MM.1S (cell line): ENCODE measurements at regions not wholly inside any gene's neighbourhood (a gene's known extent, or its start where the extent isn't known, plus 50 kb on each side); places are given as distances from the start of the nearest gene placed in this dataset.

Experiments used
- DNase-seq: peaks from one replicate; pipeline ENCODE4 v3.0.0-alpha.2; 2015
- H2AFZ ChIP-seq: fragments of 300-600 bp; sonication (generic); 2 replicates; pipeline ENCODE4 v1.6.0; 2016; ENCODE audit warnings: antibody characterized with exemption, low read length
- H3F3A ChIP-seq: fragments of 300-600 bp; sonication (generic); 2 replicates; pipeline ENCODE4 v1.6.1; 2016; ENCODE audit warnings: mild to moderate bottlenecking, antibody characterized with exemption, low read length, moderate library complexity, mixed read lengths; ENCODE audit not compliant: insufficient read depth
- H3K27ac ChIP-seq: fragments of 300-600 bp; sonication (generic); 2 replicates; pipeline ENCODE4 v1.5.1; 2016; ENCODE audit warnings: mild to moderate bottlenecking, low read length
- H3K27me3 ChIP-seq: fragments of 300-600 bp; sonication (generic); replicated peaks from 2 replicates; pipeline ENCODE4 v1.6.0; 2016; ENCODE audit warnings: low read length; ENCODE audit not compliant: insufficient read depth
- H3K36me3 ChIP-seq: fragments of 300-600 bp; sonication (generic); replicated peaks from 2 replicates; pipeline ENCODE4 v1.6.1; 2016; ENCODE audit warnings: mild to moderate bottlenecking, low read length, mixed read lengths; ENCODE audit not compliant: insufficient read depth
- H3K4me1 ChIP-seq: fragments of 300-600 bp; sonication (generic); 2 replicates; pipeline ENCODE4 v1.6.1; 2016; ENCODE audit warnings: low read length, mixed read lengths
- H3K4me2 ChIP-seq: fragments of 300-600 bp; sonication (generic); 2 replicates; pipeline ENCODE4 v1.6.0; 2016; ENCODE audit warnings: low read depth, low read length
- H3K4me3 ChIP-seq: fragments of 300-600 bp; sonication (generic); 2 replicates; pipeline ENCODE4 v1.5.1; 2016; ENCODE audit warnings: low read length, mixed read lengths
- H3K79me2 ChIP-seq: fragments of 300-600 bp; sonication (generic); 2 replicates; pipeline ENCODE4 v1.6.1; 2016; ENCODE audit warnings: mixed run types, low read length, mixed read lengths
- H3K9ac ChIP-seq: fragments of 300-600 bp; sonication (generic); 2 replicates; pipeline ENCODE4 v1.6.1; 2016; ENCODE audit warnings: low read length, mixed read lengths
- H3K9me2 ChIP-seq: fragments of 300-600 bp; sonication (generic); replicated peaks from 2 replicates; pipeline ENCODE4 v1.6.1; 2016; ENCODE audit warnings: mild to moderate bottlenecking, low read length, mixed read lengths; ENCODE audit not compliant: insufficient read depth
- H3K9me3 ChIP-seq: fragments of 300-600 bp; sonication (generic); replicated peaks from 2 replicates; pipeline ENCODE4 v1.6.1; 2016; ENCODE audit warnings: mild to moderate bottlenecking, low read length, mixed read lengths; ENCODE audit not compliant: insufficient read depth
- H4K20me1 ChIP-seq: fragments of 300-600 bp; sonication (generic); 2 replicates; pipeline ENCODE4 v1.6.1; 2016; ENCODE audit warnings: mild to moderate bottlenecking, low read length, moderate library complexity, mixed read lengths; ENCODE audit not compliant: insufficient read depth
- EZH2 ChIP-seq: fragments of 300-600 bp; sonication (generic); optimal IDR thresholded peaks from 2 replicates; pipeline ENCODE3; 2017; ENCODE audit warnings: low read depth, mild to moderate bottlenecking, antibody characterized with exemption, low read length, mixed read lengths
- EZH2phosphoT487 ChIP-seq: fragments of 300-600 bp; sonication (generic); IDR thresholded peaks from 2 replicates; pipeline ENCODE4 v1.6.1; 2018; ENCODE audit warnings: antibody characterized with exemption, low read length
- TF ChIP-seq, protein P1 (sequence below): fragments of 300-600 bp; sonication (generic); IDR thresholded peaks from 2 replicates; pipeline ENCODE4 v1.5.1; 2016; ENCODE audit warnings: antibody characterized with exemption, low read length, mixed read lengths

DNA sequence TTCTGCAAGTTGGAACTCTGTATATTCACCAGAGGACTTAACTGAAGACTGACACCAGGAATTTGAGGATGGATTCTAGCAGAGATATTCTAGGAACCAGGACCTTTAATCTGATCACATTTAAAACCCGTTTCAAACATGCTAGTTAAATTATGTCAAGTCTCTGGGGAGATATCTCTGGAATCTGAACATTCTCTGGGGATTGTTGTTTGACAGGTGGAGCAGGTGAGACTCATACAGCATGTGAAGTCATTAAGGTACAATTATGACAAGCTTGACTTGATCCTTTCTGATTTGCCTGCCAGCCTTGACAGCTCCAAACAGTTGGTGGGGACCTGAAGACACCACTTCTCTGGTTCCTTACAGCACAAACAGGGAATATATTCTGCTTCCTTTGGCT lies 100.3 kb downstream of the FAT3 start:
- Histone ChIP-seq H3K4me3 (no peak overlapping the region), H4K20me1 (no peaks in the 10 kb centered on the region), H3K9ac (no peak overlapping the region), H3K36me3 (no peaks in the 10 kb centered on the region), H3K27ac (no peak overlapping the region), H3K9me3 (no peaks in the 10 kb centered on the region), H3K79me2 (no peaks in the 10 kb centered on the region), H3F3A (peaks cover 2% of the 10 kb centered on the region; the same call in 1 of the 2 replicates), H3K9me2 (no peaks in the 10 kb centered on the region), H3K4me1 (peaks cover 14% of the 10 kb centered on the region), H3K27me3 (no peaks in the 10 kb centered on the region), H3K4me2 (no peak overlapping the region), H2AFZ (no peak overlapping the region)
- DNase-seq: no peak
- no peak for TF ChIP-seq EZH2phosphoT487
- TF ChIP-seq EZH2: no peak
- TF ChIP-seq, protein P1, sequence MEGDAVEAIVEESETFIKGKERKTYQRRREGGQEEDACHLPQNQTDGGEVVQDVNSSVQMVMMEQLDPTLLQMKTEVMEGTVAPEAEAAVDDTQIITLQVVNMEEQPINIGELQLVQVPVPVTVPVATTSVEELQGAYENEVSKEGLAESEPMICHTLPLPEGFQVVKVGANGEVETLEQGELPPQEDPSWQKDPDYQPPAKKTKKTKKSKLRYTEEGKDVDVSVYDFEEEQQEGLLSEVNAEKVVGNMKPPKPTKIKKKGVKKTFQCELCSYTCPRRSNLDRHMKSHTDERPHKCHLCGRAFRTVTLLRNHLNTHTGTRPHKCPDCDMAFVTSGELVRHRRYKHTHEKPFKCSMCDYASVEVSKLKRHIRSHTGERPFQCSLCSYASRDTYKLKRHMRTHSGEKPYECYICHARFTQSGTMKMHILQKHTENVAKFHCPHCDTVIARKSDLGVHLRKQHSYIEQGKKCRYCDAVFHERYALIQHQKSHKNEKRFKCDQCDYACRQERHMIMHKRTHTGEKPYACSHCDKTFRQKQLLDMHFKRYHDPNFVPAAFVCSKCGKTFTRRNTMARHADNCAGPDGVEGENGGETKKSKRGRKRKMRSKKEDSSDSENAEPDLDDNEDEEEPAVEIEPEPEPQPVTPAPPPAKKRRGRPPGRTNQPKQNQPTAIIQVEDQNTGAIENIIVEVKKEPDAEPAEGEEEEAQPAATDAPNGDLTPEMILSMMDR: no peak

DNA sequence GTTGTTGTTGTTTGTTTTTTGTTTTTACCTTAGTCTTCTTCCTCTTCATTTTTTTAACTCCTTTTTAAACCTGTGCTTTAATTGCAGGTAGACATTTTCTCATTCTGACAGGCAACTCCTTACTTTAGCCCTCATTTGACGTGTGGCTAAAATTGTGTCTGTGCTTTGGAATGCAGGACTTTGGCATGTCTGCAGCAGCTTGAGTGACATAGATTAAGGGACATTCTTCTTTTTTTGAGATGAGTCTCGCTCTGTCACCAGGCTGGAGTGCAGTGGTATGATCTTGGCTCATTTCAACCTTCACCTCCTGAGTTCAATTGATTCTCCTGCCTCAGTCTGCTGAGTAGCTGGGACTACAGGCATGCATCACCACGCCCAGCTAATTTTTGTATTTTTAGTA lies 100.8 kb downstream of the FAT3 start:
- no peaks in the 10 kb centered on the region for H3K9me2 ChIP-seq
- H3K4me1 ChIP-seq: peaks cover 19% of the 10 kb centered on the region
- H3K4me3 ChIP-seq: no peak overlapping the region
- no peak overlapping the region for H2AFZ ChIP-seq
- TF ChIP-seq, protein P1: no peak
- TF ChIP-seq EZH2: no peak
- no peak for TF ChIP-seq EZH2phosphoT487
- DNase-seq: no peak
- no peak overlapping the region for H3K4me2 ChIP-seq
- H3K79me2 ChIP-seq: no peaks in the 10 kb centered on the region
- H4K20me1 ChIP-seq: no peaks in the 10 kb centered on the region
- H3K9ac ChIP-seq: no peak overlapping the region
- H3K36me3 ChIP-seq: no peaks in the 10 kb centered on the region
- no peaks in the 10 kb centered on the region for H3K27me3 ChIP-seq
- H3F3A ChIP-seq: peaks cover 2% of the 10 kb centered on the region; the same call in 1 of the 2 replicates
- no peak overlapping the region for H3K27ac ChIP-seq
- H3K9me3 ChIP-seq: no peaks in the 10 kb centered on the region

DNA sequence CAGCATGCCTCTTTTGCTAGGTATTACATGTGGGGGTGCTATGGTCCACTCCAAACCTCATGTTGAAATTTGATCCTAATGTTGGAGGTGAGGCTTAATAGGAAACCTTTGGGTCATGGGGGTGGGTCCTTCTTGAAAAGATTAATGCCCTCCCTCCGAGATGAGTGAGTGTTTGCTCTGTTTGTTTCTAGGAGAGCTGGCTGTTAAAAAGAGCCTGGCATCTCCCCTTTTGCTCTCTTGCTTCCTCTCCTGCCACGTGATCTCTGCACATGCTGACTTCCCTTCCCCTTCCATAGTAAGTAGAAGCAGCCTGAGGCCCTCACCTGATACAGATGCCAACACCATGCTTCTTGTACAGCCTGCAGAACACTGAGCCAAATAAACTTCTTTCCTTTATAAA lies 104.5 kb downstream of the FAT3 start:
- Histone ChIP-seq H4K20me1 (no peaks in the 10 kb centered on the region), H3K79me2 (no peaks in the 10 kb centered on the region), H3K9ac (no peak overlapping the region), H3K9me2 (no peaks in the 10 kb centered on the region), H3K4me3 (no peak overlapping the region), H3K4me2 (no peak overlapping the region), H3F3A (no peaks in the 10 kb centered on the region), H3K9me3 (no peaks in the 10 kb centered on the region), H2AFZ (no peak overlapping the region), H3K36me3 (no peaks in the 10 kb centered on the region), H3K27ac (no peak overlapping the region), H3K4me1 (0 out of 2 replicates have a peak, but pooled peaks cover 8% of the 10 kb centered on the region), H3K27me3 (no peaks in the 10 kb centered on the region)
- TF ChIP-seq, protein P1: no peak
- TF ChIP-seq EZH2phosphoT487 (no peak), EZH2 (no peak)
- DNase-seq: no peak
